ENCODE measurements at regions not wholly inside any gene's neighbourhood (a gene's known extent, or its start where the extent isn't known, plus 50 kb on each side); places are given as distances from the start of the nearest gene placed in this dataset.

- no peak for DNase-seq (ENCODE audit: low read depth in 3 of 3)
Observed at GRCh38 chr16:16790597-16790996, 411.7 kb downstream of the NPIPA7 start.

- DNase-seq (ENCODE audit: low read depth in 3 of 3) = no peak
Observed at GRCh38 chr16:16791051-16791450, 412.1 kb downstream of the NPIPA7 start.

DNA sequence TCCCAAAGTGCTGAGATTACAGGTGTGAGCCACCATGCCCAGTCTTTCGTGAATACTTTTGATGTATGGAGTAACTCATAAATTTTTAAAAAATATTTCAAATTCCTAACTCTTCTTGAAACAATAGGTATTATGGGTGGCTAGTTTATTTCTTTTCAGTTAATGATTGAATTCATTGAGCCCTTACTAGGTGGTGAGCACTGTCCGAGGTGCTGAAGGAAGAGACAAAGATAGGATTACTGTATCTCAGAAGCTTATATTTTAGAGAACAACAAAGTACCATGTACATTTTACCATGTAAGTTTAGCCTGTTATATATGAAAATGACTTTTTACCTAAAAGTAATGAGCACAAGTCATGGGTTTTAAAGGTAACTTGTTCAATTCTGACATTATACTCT is 418.3 kb downstream of the NPIPA7 start:
- DNase-seq (ENCODE audit: low read depth in 3 of 3) = no peak

DNA sequence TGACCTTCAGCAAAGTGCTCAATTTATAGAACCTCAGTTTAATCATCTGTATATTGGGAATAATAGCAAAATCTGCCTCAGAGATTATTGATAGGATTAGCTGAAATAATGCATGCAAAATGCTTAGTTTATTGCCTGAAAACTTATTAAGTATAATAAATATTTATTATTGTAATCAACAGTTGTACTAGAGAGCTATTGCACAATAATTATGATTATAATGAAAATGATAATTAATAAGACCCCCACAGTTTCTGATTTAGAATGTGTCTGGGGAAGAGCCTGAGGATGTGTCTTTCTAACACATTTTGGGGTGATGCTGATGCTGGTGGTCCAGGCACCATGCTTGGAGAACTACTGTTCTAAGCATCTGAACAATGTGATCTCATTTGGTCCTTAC is 419.6 kb downstream of the NPIPA7 start:
- DNase-seq (ENCODE audit: low read depth in 3 of 3) = no peak

GRCh38 chr16:16805809-16806208 is 426.9 kb downstream of the NPIPA7 start:
- no peak for DNase-seq (ENCODE audit: low read depth in 3 of 3)

DNA sequence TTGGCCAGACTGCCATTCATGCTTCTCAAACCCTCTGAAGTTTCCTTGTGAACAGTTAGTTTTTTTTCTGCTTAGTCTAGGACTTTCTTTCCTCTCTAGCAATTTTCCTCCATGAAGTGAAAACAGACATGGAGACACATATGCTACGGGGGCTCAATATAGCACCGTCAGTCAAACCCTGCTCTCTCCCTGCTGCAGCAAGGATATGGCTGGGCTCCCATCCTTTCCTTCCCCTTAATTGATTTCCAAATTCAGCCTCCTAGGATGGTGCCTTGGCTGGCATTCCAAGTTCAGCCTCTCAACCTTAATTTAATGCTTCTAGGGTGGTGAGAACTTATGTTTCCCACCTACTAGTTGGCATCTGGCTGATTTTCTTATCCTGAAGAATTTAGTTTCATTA is 436.7 kb downstream of the NPIPA7 start:
- DNase-seq (ENCODE audit: low read depth in 3 of 3) = no peak

GRCh38 chr16:16817196-16817595 is 438.3 kb downstream of the NPIPA7 start:
- no peak for DNase-seq (ENCODE audit: low read depth in 3 of 3)

- DNase-seq (ENCODE audit: low read depth in 3 of 3) = no peak
Observed at GRCh38 chr16:16821261-16821660, 442.3 kb downstream of the NPIPA7 start.

- DNase-seq (ENCODE audit: low read depth in 3 of 3) = no peak
Observed at GRCh38 chr16:16828913-16829398, 450.0 kb downstream of the NPIPA7 start.

DNA sequence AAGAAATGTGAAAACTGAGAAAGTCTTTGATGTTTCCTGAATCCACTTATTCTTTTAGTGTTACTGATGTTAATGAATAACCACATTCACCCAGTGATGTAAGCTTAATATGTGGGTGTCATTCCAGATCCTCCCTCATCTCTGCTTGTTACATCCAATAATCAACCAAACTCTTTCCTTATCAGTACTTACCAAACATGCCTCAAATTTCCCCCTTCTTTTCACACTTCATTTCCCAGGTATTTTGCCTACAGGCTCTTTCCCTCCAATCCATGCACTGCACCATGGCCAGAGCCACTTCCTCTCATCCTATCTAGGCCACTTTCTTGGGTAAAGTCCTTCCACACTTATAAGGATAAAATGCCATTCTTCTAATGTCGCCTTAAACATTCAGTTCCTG is 451.5 kb downstream of the NPIPA7 start:
- no peak for DNase-seq (ENCODE audit: low read depth in 3 of 3)

DNA sequence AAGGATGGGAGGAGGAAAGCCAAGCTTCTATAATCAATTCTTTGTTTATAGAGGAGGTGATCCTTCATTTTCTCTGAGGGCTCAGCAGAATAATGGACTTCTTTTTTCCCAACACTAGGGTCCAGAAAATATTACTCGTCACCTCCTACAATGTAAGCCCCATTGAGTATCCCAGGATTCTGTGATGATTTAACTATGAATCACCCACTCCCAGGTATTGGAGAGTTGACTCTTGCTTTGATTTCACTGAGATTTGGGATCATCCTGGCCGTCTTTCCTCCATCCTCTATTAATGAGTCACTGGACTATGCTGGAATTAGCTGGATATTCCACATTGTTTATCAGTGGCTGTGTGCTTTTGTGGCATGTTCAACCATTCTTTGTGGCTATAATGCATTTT is 452.0 kb downstream of the NPIPA7 start:
- DNase-seq (ENCODE audit: low read depth in 3 of 3) = no peak

- no peak for DNase-seq (ENCODE audit: low read depth in 3 of 3)
Observed at GRCh38 chr16:16833165-16833564, 454.2 kb downstream of the NPIPA7 start.

GRCh38 chr16:16850274-16850673 is 471.3 kb downstream of the NPIPA7 start:
- DNase-seq (ENCODE audit: low read depth in 3 of 3) = no peak

- no peak for DNase-seq (ENCODE audit: low read depth in 3 of 3)
Observed at GRCh38 chr16:16857012-16857411, 478.1 kb downstream of the NPIPA7 start.

- DNase-seq (ENCODE audit: low read depth in 3 of 3) = no peak
Observed at GRCh38 chr16:16857603-16858283, 478.8 kb downstream of the NPIPA7 start.

DNA sequence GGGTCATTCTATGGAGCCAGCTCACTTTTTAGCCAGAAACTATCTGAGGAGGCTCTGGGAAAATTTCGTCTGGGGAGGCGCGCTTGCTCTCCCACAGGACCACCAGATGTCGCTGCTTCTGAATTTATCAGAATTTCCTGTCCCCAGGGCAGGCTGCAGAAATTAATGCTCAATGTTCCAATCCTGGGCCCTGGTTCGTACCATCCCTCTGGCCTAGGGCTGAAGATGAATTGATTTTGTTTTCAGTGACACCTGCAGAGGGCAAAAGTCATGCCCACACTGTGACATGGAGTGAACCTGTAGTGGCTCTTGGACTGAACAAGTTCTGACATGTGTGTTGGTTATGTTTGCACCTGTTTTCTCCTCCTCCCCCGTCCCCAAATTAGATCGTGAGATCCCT is 482.6 kb downstream of the NPIPA7 start:
- peak; percentile 9 to 31 (median 27) for DNase-seq (ENCODE audit: low read depth in 3 of 3)

DNA sequence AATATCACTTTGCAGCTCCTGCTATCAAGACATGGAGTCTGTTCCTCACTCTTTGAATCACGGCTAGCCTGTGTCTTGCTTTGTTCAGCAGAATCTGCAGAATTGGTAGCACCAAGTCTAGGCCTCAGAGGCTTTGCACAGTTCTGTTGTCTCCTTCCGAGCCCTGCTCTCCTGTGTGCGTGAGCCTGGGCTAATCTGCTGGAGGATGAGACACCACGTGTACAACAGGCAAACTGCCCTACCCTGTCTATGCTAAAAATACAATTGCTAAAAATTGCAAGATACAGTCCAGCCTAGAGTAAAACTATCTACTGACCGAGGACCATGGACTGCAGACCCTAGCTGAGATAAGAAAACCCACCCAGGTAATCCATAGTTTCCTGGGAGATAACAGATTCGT is 484.7 kb downstream of the NPIPA7 start:
- no peak for DNase-seq (ENCODE audit: low read depth in 3 of 3)

DNA sequence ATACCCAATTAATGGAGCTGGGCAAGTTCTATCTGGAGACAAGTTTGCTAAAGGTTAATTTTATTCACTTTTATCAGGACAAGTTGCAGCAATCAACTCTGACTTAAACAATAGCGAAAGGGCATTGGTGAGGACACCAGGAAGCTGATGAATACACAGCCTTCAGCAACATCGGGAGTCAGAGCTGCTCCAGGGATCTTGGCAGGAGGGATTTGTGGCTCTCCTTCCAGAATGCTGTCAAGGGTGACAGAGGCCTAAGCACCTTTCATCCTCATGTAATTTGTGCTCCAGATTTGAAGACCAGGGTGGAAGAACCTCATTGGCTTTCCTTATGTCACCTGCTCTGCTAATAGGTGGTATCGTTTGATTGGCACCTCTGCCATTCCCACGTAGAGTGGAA is 485.6 kb downstream of the NPIPA7 start:
- no peak for DNase-seq (ENCODE audit: low read depth in 3 of 3)

- DNase-seq (ENCODE audit: low read depth in 3 of 3) = no peak
Observed at GRCh38 chr16:16865374-16865773, 486.4 kb downstream of the NPIPA7 start.

GRCh38 chr16:16867973-16868372 is 489.0 kb downstream of the NPIPA7 start:
- no peak for DNase-seq (ENCODE audit: low read depth in 3 of 3)

GRCh38 chr16:16868727-16869126 is 489.8 kb downstream of the NPIPA7 start:
- no peak for DNase-seq (ENCODE audit: low read depth in 3 of 3)

- DNase-seq (ENCODE audit: low read depth in 3 of 3) = no peak
Observed at GRCh38 chr16:16869746-16870145, 490.8 kb downstream of the NPIPA7 start.

- no peak for DNase-seq (ENCODE audit: low read depth in 3 of 3)
Observed at GRCh38 chr16:16871196-16871595, 492.3 kb downstream of the NPIPA7 start.

GRCh38 chr16:16877061-16877460 is 498.1 kb downstream of the NPIPA7 start:
- no peak for DNase-seq (ENCODE audit: low read depth in 3 of 3)

Measured in stimulated activated CD4-positive, alpha-beta T cell treated with anti-CD3 and anti-CD28 coated beads, TNF-alpha, amount 100 ng/mL, for 24 hours (primary cell).